IMR-90 (cell line): ENCODE measurements at regions not wholly inside any gene's neighbourhood (a gene's known extent, or its start where the extent isn't known, plus 50 kb on each side); places are given as distances from the start of the nearest gene placed in this dataset.
A peak's percentile ranks its signal among the peaks of the same experiment; 100 is the strongest.

Experiments used
- ATAC-seq: fragments of 200-7000 bp; cut with Tn5 transposase; 2 replicates; pipeline ENCODE4 v1.9.1; 2020; ENCODE audit warnings: low read depth, mild to moderate bottlenecking, moderate library complexity
- BruUV-seq: library from RNA; stranded (reverse); fragments of 400-500 nt; replicated peaks from 2 replicates; lab custom pipeline; 2021; lab: Mats Ljungman, UMichigan
- CTCF ChIA-PET: fragments of 300-600 bp; formaldehyde crosslinking; extraction: SDS; loops from one replicate; lab custom pipeline; 2021; ENCODE audit warnings: antibody characterized with exemption; lab: Yijun Ruan, JAX
- POLR2A ChIA-PET: fragments of 300-600 bp; sonication (Branson Sonifier 250); formaldehyde crosslinking; loops from one replicate; lab custom pipeline; 2022; ENCODE audit warnings: antibody characterized with exemption; ENCODE audit not compliant: unreplicated experiment; lab: Charles Lee
- DNase-seq: peaks from one replicate; pipeline ENCODE4 v3.0.0; 2013
- H2AFZ ChIP-seq: replicated peaks from 2 replicates; pipeline ENCODE3; 2013; ENCODE audit warnings: low read length, mild to moderate bottlenecking; ENCODE audit not compliant: poor library complexity
- H2AK5ac ChIP-seq: 2 replicates; pipeline ENCODE4 v1.6.1; 2013; ENCODE audit warnings: low read depth, low read length, inconsistent platforms
- H2AK9ac ChIP-seq: replicated peaks from 2 replicates; pipeline ENCODE3; 2013; ENCODE audit warnings: mild to moderate bottlenecking, low read depth, low read length, moderate library complexity; ENCODE audit not compliant: poor library complexity
- H2BK120ac ChIP-seq: 2 replicates; pipeline ENCODE4 v1.6.1; 2013; ENCODE audit warnings: low read depth, low read length, inconsistent platforms
- H2BK15ac ChIP-seq: 3 replicates; pipeline ENCODE4 v1.6.1; 2013; ENCODE audit warnings: low read depth, low read length, inconsistent platforms
- H2BK20ac ChIP-seq: 2 replicates; pipeline ENCODE4 v1.6.1; 2013; ENCODE audit warnings: low read depth, mild to moderate bottlenecking, inconsistent platforms, low read length, moderate library complexity
- H2BK5ac ChIP-seq: 2 replicates; pipeline ENCODE4 v1.6.1; 2013; ENCODE audit warnings: mild to moderate bottlenecking, low read depth, low read length, inconsistent platforms; ENCODE audit not compliant: poor library complexity, severe bottlenecking
- H3K14ac ChIP-seq: replicated peaks from 2 replicates; pipeline ENCODE4 v1.6.1; 2013; ENCODE audit warnings: low read depth, low read length, inconsistent platforms
- H3K18ac ChIP-seq: 2 replicates; pipeline ENCODE4 v1.6.1; 2013; ENCODE audit warnings: low read depth, low read length, control low read depth
- H3K23ac ChIP-seq: 2 replicates; pipeline ENCODE4 v1.6.1; 2013; ENCODE audit warnings: low read depth, low read length, inconsistent platforms
- H3K27ac ChIP-seq: 2 replicates; pipeline ENCODE4 v1.5.1; 2013; ENCODE audit warnings: mild to moderate bottlenecking, control low read depth, low read length; ENCODE audit not compliant: insufficient read depth
- H3K27me3 ChIP-seq: 2 replicates; pipeline ENCODE4 v1.6.1; 2013; ENCODE audit warnings: low read length; ENCODE audit not compliant: control insufficient read depth, insufficient read depth
- H3K36me3 ChIP-seq: 2 replicates; pipeline ENCODE4 v1.6.1; 2013; ENCODE audit warnings: low read length, mixed read lengths; ENCODE audit not compliant: control insufficient read depth, insufficient read depth
- H3K4ac ChIP-seq: 2 replicates; pipeline ENCODE4 v1.6.1; 2013; ENCODE audit warnings: low read depth, low read length, inconsistent platforms
- H3K4me1 ChIP-seq: 2 replicates; pipeline ENCODE4 v1.6.1; 2013; ENCODE audit warnings: low read length, mixed read lengths; ENCODE audit not compliant: control insufficient read depth, insufficient read depth
- H3K4me2 ChIP-seq: 2 replicates; pipeline ENCODE4 v1.6.1; 2013; ENCODE audit warnings: low read depth, mild to moderate bottlenecking, control low read depth, low read length, moderate library complexity
- H3K4me3 ChIP-seq: 2 replicates; pipeline ENCODE4 v1.5.1; 2013; ENCODE audit warnings: low read depth, mild to moderate bottlenecking, control low read depth, low read length, moderate library complexity; ENCODE audit not compliant: insufficient read depth
- H3K56ac ChIP-seq: 2 replicates; pipeline ENCODE4 v1.6.1; 2013; ENCODE audit warnings: low read length, inconsistent platforms; ENCODE audit not compliant: insufficient read depth; ENCODE audit errors: extremely low read depth
- H3K79me1 ChIP-seq, 2 experiments: 2 replicates each; pipeline ENCODE4 v1.6.1; 2013; ENCODE audit warnings: low read length in 2 of 2, inconsistent platforms in 1 of 2, low read depth in 1 of 2
- H3K9ac ChIP-seq: 2 replicates; pipeline ENCODE4 v1.6.1; 2013; ENCODE audit warnings: low read depth, low read length, control low read depth
- H3K9me1 ChIP-seq: 2 replicates; pipeline ENCODE4 v1.6.1; 2013; ENCODE audit warnings: low read length, inconsistent platforms; ENCODE audit not compliant: insufficient read depth
- H3K9me3 ChIP-seq: 2 replicates; pipeline ENCODE4 v1.6.1; 2013; ENCODE audit warnings: low read length; ENCODE audit not compliant: control insufficient read depth, insufficient read depth
- H4K20me1 ChIP-seq: 2 replicates; pipeline ENCODE4 v1.6.1; 2013; ENCODE audit warnings: low read length, inconsistent platforms; ENCODE audit not compliant: insufficient read depth
- H4K5ac ChIP-seq: 2 replicates; pipeline ENCODE4 v1.6.1; 2013; ENCODE audit warnings: mild to moderate bottlenecking, low read depth, low read length, control low read depth
- H4K8ac ChIP-seq, 2 experiments: 2 replicates each; pipeline ENCODE4 v1.6.1; 2013; ENCODE audit warnings: low read depth in 2 of 2, low read length in 2 of 2, control low read depth in 1 of 2, inconsistent platforms in 1 of 2
- H4K91ac ChIP-seq: 2 replicates; pipeline ENCODE4 v1.6.1; 2013; ENCODE audit warnings: low read depth, low read length, inconsistent platforms; ENCODE audit not compliant: insufficient read depth
- BHLHE40 ChIP-seq: fragments of 150-350 bp; IDR thresholded peaks from 2 replicates; pipeline ENCODE4 v1.6.1; 2016; ENCODE audit warnings: mild to moderate bottlenecking, low read depth, low read length
- CEBPB ChIP-seq: IDR thresholded peaks from 2 replicates; pipeline ENCODE4 v1.6.1; 2012; ENCODE audit warnings: low read depth, low read length, improper control_type of control experiment
- CHD1 ChIP-seq: IDR thresholded peaks from 2 replicates; pipeline ENCODE4 v1.6.1; 2012; ENCODE audit warnings: low read depth, low read length, improper control_type of control experiment
- CTCF ChIP-seq: conservative IDR thresholded peaks from 2 replicates; pipeline ENCODE4 v1.5.1; 2012; ENCODE audit warnings: mild to moderate bottlenecking, low read depth, low read length, improper control_type of control experiment
- ELK1 ChIP-seq: fragments of 150-350 bp; IDR thresholded peaks from 2 replicates; pipeline ENCODE4 v1.6.1; 2016; ENCODE audit warnings: low read depth, mild to moderate bottlenecking, low read length, moderate library complexity, borderline replicate concordance
- FOS ChIP-seq: fragments of 150-350 bp; IDR thresholded peaks from 2 replicates; pipeline ENCODE4 v1.6.1; 2016; ENCODE audit warnings: low read depth, low read length
- MAFK ChIP-seq: IDR thresholded peaks from 2 replicates; pipeline ENCODE4 v1.6.1; 2012; ENCODE audit warnings: low read depth, low read length, improper control_type of control experiment
- MAZ ChIP-seq: IDR thresholded peaks from 2 replicates; pipeline ENCODE4 v1.6.1; 2012; ENCODE audit warnings: low read depth, mild to moderate bottlenecking, low read length, improper control_type of control experiment, moderate library complexity, borderline replicate concordance
- MXI1 ChIP-seq: IDR thresholded peaks from 2 replicates; pipeline ENCODE4 v1.6.1; 2012; ENCODE audit warnings: low read depth, mild to moderate bottlenecking, low read length, moderate library complexity, borderline replicate concordance
- NFE2L2 ChIP-seq: fragments of 150-350 bp; IDR thresholded peaks from 2 replicates; pipeline ENCODE4 v1.6.1; 2016; ENCODE audit warnings: low read depth, mild to moderate bottlenecking, low read length
- POLR2A ChIP-seq: IDR thresholded peaks from 2 replicates; pipeline ENCODE4 v1.6.1; 2012; ENCODE audit warnings: mild to moderate bottlenecking, low read depth, low read length
- RAD21 ChIP-seq: IDR thresholded peaks from 2 replicates; pipeline ENCODE4 v1.6.1; 2012; ENCODE audit warnings: low read length, improper control_type of control experiment
- RCOR1 ChIP-seq: IDR thresholded peaks from 2 replicates; pipeline ENCODE4 v1.6.1; 2012; ENCODE audit warnings: mild to moderate bottlenecking, low read length, improper control_type of control experiment; ENCODE audit not compliant: insufficient replicate concordance
- RFX5 ChIP-seq: IDR thresholded peaks from 2 replicates; pipeline ENCODE4 v1.8.0; 2012; ENCODE audit warnings: low read depth, mild to moderate bottlenecking, low read length, moderate library complexity
- SMC3 ChIP-seq: fragments of 150-350 bp; IDR thresholded peaks from 2 replicates; pipeline ENCODE4 v1.6.1; 2016; ENCODE audit warnings: low read depth, mild to moderate bottlenecking, antibody characterized with exemption, low read length, moderate library complexity
- USF2 ChIP-seq: fragments of 150-350 bp; IDR thresholded peaks from 2 replicates; pipeline ENCODE4 v1.6.1; 2017; ENCODE audit warnings: mild to moderate bottlenecking, antibody characterized with exemption, low read length, low read depth
- WGBS, 2 experiments: methylation state at CpG; one replicate each; pipeline versions ENCODE4 v1.1.5 to v1.1.7; 2013; ENCODE audit warnings: missing lambda C conversion rate in 2 of 2; ENCODE audit not compliant: insufficient read length in 1 of 2; ENCODE audit errors: extremely low coverage in 2 of 2; 5-methylcytosine and 5-hydroxymethylcytosine counted together
- dilution Hi-C: fragments of 300-500 bp; cut with HindIII; formaldehyde crosslinking; loops from one replicate; pipeline ENCODE4 v1.14.3; 2018; ENCODE audit warnings: low sequenced_read_pairs; ENCODE audit not compliant: unreplicated experiment
- in situ Hi-C: fragments of 300-500 bp; cut with MboI; formaldehyde crosslinking; loops from 3 replicates; pipeline ENCODE4 v1.14.3; 2019; ENCODE audit warnings: low sequenced_read_pairs, inconsistent platforms, mixed read lengths
- intact Hi-C: fragments of 100-400 bp; cut with micrococcal nuclease; formaldehyde crosslinking; loops from 2 replicates; pipeline ENCODE4 v1.10.0; 2022

GRCh38 chr6:170025341-170025911, 265.5 kb downstream of the DLL1 start:
- Histone ChIP-seq H2BK5ac (no peak overlapping the region), H3K23ac (no peak overlapping the region), H3K9me1 (no peaks in the 10 kb centered on the region), H3K27me3 (no peaks in the 10 kb centered on the region), H3K9ac (no peak overlapping the region), H3K4me1 (peaks cover 2% of the 10 kb centered on the region; the same call in 1 of the 2 replicates), H2AK5ac (no peak overlapping the region), H2BK15ac (no peak overlapping the region), H3K27ac (peak overlapping the region; percentile 49; the same call in 1 of the 2 replicates), H4K8ac (no peak overlapping the region), H3K4me2 (no peak overlapping the region; the same call in 1 of the 2 replicates), H3K56ac (no peak overlapping the region), H2AFZ (no peak overlapping the region), H2BK120ac (no peak overlapping the region), H3K4ac (no peak overlapping the region), H3K36me3 (no peaks in the 10 kb centered on the region), H2BK20ac (no peak overlapping the region), H4K91ac (no peak overlapping the region), H3K9me3 (peaks cover 53% of the 10 kb centered on the region), H2AK9ac (no peak overlapping the region), H3K18ac (no peak overlapping the region), H3K4me3 (no peak overlapping the region), H3K79me1 (no peaks in the 10 kb centered on the region), H4K5ac (no peak overlapping the region), H3K14ac (no peak overlapping the region), H4K20me1 (no peaks in the 10 kb centered on the region)
- no peak for ATAC-seq
- WGBS, 2 experiments: 80% methylated on average over 10 of the region's 20 CpGs; no CpG with 5 or more reads in 1 of the 2 experiments
- no TSS peak for BruUV-seq
- dilution Hi-C loops (no loop called here), intact Hi-C loops (no loop called here), in situ Hi-C loops (no loop called here)
- no peak for DNase-seq
- ChIA-PET POLR2A (no interaction called here), CTCF (no interaction called here)
- TF ChIP-seq ELK1 (no peak), NFE2L2 (no peak), CHD1 (no peak), SMC3 (no peak), MAZ (no peak), FOS (no peak), RFX5 (no peak), RAD21 (no peak), CTCF (no peak), RCOR1 (no peak), POLR2A (no peak), USF2 (no peak), BHLHE40 (no peak), CEBPB (no peak), MXI1 (no peak), MAFK (no peak)
